ENCODE measurements at regions not wholly inside any gene's neighbourhood (a gene's known extent, or its start where the extent isn't known, plus 50 kb on each side); places are given as distances from the start of the nearest gene placed in this dataset.
A peak's percentile ranks its signal among the peaks of the same experiment; 100 is the strongest.

DNA sequence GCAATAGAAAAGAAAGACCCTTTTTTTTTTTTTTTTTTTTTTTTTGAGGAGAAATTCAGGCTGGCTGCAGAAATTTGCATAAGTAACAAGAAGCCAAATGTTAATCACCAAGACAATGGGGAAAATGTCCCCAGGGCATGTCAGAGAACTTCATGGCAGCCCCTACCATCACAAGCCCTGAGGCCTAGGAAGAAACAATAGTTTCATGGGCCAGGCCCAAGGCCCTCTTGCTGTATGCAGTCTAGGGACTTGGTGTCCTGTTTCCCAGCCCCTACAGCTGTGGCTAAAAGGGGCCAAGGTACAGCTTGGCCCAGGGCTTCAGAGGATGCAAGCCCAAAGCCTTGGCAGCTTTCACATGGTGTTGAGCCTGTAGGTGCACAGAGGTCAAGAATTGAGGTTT lies 88.4 kb upstream of the TPP2 start:
- DNase-seq (ENCODE audit: low read depth), result no peak
- no peak overlapping the region for H3K4me3 ChIP-seq (ENCODE audit: control insufficient read depth, low read depth, low read length)
- TF ChIP-seq, protein P1, sequence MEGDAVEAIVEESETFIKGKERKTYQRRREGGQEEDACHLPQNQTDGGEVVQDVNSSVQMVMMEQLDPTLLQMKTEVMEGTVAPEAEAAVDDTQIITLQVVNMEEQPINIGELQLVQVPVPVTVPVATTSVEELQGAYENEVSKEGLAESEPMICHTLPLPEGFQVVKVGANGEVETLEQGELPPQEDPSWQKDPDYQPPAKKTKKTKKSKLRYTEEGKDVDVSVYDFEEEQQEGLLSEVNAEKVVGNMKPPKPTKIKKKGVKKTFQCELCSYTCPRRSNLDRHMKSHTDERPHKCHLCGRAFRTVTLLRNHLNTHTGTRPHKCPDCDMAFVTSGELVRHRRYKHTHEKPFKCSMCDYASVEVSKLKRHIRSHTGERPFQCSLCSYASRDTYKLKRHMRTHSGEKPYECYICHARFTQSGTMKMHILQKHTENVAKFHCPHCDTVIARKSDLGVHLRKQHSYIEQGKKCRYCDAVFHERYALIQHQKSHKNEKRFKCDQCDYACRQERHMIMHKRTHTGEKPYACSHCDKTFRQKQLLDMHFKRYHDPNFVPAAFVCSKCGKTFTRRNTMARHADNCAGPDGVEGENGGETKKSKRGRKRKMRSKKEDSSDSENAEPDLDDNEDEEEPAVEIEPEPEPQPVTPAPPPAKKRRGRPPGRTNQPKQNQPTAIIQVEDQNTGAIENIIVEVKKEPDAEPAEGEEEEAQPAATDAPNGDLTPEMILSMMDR (conservative IDR thresholded peaks at IDR 0.05; ENCODE audit: control insufficient read depth, insufficient read depth, low read depth, low read length), result no peak

DNA sequence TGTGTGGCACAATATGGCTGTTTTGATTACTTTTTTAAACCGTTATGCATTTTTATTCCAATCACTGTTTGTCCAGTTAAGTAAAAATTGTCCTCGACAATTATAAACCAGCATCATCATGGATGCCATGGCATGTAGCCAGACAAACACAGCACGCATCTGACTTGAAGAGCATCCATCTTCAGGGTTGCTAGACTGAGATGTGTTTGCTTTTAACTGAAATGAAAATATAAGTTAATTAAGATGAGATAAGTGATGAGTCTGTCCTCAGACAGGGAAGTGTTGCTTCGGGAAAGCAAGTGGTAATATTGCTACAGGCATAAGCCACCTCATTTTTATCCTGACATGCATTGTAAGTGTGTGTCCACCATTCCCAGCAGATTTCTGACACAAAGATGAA lies 92.8 kb upstream of the TPP2 start:
- H3K4me3 ChIP-seq (ENCODE audit: control insufficient read depth, low read depth, low read length), result no peak overlapping the region
- no peak for DNase-seq (ENCODE audit: low read depth)
- TF ChIP-seq, protein P1 (conservative IDR thresholded peaks at IDR 0.05; ENCODE audit: control insufficient read depth, insufficient read depth, low read depth, low read length), result no peak

DNA sequence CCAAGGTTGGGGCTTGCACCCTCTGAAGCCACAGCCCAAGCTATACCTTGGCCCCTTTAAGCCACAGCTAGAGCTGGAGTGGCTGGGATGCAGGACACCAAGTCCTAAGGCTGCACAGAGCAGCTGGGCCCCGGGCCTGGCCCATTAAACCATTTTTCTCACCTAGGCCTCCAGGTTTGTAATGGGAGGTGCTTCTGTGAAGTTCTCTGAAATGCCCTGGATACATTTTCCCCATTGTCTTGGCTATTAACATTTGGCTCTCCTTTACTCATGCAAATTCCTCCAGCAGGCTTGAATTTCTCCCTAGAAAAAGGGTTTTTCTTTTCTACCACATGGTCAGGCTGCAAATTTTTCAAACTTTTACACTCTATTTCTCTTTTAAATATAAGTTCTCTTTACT lies 93.8 kb upstream of the FGF14 start:
- DNase-seq (ENCODE audit: low read depth), result no peak
- TF ChIP-seq, protein P1 (conservative IDR thresholded peaks at IDR 0.05; ENCODE audit: control insufficient read depth, insufficient read depth, low read depth, low read length), result no peak
- H3K4me3 ChIP-seq (ENCODE audit: control insufficient read depth, low read depth, low read length), result no peak overlapping the region

DNA sequence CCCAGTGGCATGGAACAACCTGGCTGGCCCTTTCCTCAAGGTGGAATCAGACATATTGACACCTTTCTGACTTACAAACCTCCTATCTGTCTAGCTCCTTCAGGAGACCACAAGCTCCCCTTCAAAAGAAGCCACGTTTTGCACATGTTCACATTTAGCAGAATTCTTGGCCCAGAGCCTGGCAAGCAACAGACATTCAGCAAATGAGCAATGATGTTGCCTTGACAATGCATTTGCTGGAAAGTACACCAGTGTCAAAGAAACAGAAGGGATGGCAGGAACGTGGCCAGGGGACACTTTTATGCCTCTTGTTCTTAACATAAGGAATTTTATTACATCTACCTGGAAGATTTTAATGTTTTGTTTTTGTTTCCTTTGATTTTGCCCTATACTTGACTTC lies 85.5 kb upstream of the FGF14 start:
- no peak overlapping the region for H3K4me3 ChIP-seq (ENCODE audit: control insufficient read depth, low read depth, low read length)
- TF ChIP-seq, protein P1 (conservative IDR thresholded peaks at IDR 0.05; ENCODE audit: control insufficient read depth, insufficient read depth, low read depth, low read length), result no peak
- peak; percentile 7 for DNase-seq (ENCODE audit: low read depth)

DNA sequence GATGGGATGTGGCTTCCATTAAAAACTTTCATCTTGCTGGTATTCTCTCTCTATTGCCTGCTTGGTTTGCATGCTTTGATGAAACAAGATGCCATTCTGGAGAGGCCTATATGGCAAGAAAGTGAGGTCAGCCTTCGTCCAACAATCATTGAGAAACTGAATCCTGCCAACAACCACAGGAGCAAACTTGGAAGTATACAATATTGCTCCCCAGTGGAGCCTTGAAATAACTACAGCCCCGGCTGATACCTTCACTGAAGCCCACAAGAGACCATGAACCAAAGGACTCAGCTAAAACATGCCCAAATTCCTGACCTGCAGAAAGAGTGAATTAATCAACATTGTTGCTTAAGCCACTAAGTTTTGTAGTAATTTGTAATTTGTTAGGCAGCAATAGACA lies 82.5 kb upstream of the FGF14 start:
- DNase-seq (ENCODE audit: low read depth), result peak; percentile 54
- TF ChIP-seq, protein P1 (conservative IDR thresholded peaks at IDR 0.05; ENCODE audit: control insufficient read depth, insufficient read depth, low read depth, low read length), result peak; percentile 46
- H3K4me3 ChIP-seq (ENCODE audit: control insufficient read depth, low read depth, low read length), result no peak overlapping the region

DNA sequence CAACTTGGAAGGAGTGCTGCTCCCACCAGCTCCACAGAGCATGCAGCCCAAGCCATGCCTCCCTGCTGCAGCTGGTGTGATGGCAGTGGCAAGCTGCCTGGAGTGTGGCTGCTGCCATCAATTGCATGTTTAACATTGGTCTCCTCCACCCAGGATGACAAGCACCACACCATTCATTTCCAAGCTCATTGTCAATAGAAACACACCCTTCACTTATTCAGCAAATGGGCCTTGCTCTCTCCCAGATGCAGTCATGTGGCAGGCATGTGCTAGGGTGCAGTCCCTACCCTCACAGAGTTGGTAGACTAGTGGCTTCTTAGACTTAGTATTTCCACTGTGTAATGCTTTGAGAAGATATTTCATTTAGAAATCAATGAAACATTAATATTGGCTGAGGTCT lies 70.8 kb upstream of the FGF14 start:
- TF ChIP-seq, protein P1 (conservative IDR thresholded peaks at IDR 0.05; ENCODE audit: control insufficient read depth, insufficient read depth, low read depth, low read length), result no peak
- no peak for DNase-seq (ENCODE audit: low read depth)
- H3K4me3 ChIP-seq (ENCODE audit: control insufficient read depth, low read depth, low read length), result no peak overlapping the region

DNA sequence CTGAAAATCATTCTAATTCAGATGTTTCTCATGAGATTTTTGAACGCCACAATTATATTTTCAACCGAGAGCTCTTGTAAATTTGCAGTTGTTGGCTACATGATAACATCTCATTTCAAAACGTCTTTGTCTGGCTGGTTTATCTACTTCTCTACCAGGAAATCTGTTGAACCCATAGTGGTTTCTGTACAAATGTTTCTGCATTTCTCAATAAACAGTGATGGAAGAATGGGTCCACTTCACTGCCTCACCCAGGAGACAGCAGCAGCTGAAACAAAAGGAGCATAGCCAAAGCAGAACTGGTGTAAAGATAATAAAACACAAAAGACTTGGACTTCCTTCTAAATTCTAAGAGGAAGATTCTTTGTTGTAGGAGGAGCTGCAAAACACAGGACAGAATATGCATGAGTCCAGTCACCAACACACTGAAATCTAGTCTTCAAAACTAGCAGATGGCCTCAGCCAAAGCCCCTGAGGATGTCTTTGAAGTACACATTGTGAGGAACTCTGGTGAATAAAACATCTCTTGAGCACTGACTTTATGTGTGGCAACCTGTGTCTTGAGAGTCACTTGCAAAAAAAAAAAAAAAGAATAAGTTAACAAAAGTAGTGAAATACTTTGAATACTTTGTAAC lies 68.6 kb upstream of the FGF14 start:
- TF ChIP-seq, protein P1 (conservative IDR thresholded peaks at IDR 0.05; ENCODE audit: control insufficient read depth, insufficient read depth, low read depth, low read length), result no peak
- H3K4me3 ChIP-seq (ENCODE audit: control insufficient read depth, low read depth, low read length), result no peak overlapping the region
- DNase-seq (ENCODE audit: low read depth), result no peak

Measured in fibroblast of mammary gland (primary cell).